GM12865 (cell line): ENCODE measurements at regions not wholly inside any gene's neighbourhood (a gene's known extent, or its start where the extent isn't known, plus 50 kb on each side); places are given as distances from the start of the nearest gene placed in this dataset.
A peak's percentile ranks its signal among the peaks of the same experiment; 100 is the strongest.

Experiments used
- DNase-seq: peaks from one replicate; pipeline ENCODE4 v3.0.0; 2010; ENCODE audit warnings: low read depth
- H3K4me3 ChIP-seq: 2 replicates; pipeline ENCODE4 v1.5.1; 2011; ENCODE audit warnings: mild to moderate bottlenecking, low read depth, low read length, control low read depth
- TF ChIP-seq, protein P1 (sequence below): IDR thresholded peaks from 2 replicates; pipeline ENCODE4 v1.5.1; 2011; ENCODE audit warnings: low read length, control low read depth, low read depth, inconsistent platforms; ENCODE audit not compliant: insufficient read depth; ENCODE audit errors: missing control alignments

DNA sequence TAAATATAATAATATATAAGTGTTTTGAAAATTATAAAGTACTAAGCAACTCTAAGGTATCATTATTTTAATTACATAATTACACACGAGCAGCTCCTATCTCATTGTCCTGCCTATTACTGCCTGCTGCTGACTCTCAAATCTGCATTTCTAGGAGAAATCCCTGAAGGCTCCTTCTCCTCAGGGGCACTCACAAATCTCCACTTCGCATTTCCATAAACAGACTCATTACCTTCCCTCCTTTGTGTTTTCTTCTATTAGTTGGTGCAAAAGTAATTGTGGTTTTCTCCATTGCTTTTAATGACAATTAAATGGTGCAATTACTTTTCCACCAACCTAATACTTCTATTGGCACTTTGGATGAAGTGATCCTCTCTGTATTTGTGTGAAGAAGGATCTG is 135.0 kb upstream of the HNMT start:
- TF ChIP-seq, protein P1, sequence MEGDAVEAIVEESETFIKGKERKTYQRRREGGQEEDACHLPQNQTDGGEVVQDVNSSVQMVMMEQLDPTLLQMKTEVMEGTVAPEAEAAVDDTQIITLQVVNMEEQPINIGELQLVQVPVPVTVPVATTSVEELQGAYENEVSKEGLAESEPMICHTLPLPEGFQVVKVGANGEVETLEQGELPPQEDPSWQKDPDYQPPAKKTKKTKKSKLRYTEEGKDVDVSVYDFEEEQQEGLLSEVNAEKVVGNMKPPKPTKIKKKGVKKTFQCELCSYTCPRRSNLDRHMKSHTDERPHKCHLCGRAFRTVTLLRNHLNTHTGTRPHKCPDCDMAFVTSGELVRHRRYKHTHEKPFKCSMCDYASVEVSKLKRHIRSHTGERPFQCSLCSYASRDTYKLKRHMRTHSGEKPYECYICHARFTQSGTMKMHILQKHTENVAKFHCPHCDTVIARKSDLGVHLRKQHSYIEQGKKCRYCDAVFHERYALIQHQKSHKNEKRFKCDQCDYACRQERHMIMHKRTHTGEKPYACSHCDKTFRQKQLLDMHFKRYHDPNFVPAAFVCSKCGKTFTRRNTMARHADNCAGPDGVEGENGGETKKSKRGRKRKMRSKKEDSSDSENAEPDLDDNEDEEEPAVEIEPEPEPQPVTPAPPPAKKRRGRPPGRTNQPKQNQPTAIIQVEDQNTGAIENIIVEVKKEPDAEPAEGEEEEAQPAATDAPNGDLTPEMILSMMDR, result no peak
- DNase-seq, result no peak
- no peak overlapping the region for H3K4me3 ChIP-seq

DNA sequence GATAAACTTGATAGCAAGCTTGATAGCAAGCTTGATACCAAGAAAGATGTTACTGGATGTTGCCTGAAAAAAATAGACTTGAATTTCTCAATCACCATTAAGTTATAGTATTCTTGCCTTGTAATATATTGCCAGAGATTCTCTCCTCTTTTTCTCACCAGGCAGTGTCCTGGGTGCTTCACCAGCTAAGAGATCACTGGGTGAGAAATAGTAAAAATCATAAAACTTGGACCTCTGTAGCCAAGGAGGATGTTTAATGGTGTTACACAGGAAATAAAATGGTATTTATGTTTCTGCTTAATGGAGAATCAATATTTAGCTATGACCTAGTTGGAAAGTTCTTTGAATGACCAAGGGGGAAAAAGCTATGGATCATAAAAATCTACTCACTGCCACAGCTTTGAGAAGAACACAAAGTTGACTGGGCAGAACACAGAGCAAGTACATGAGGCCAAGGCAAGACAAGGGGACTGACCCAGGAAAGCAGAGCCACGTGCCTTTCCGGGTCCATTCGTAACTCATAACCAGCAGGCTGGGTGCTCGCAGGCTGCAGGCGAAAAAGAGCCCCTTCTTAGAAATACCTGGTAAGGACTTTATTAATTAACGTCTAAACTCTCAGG is 129.4 kb upstream of the HNMT start:
- TF ChIP-seq, protein P1, result no peak
- no peak overlapping the region for H3K4me3 ChIP-seq
- DNase-seq, result no peak

DNA sequence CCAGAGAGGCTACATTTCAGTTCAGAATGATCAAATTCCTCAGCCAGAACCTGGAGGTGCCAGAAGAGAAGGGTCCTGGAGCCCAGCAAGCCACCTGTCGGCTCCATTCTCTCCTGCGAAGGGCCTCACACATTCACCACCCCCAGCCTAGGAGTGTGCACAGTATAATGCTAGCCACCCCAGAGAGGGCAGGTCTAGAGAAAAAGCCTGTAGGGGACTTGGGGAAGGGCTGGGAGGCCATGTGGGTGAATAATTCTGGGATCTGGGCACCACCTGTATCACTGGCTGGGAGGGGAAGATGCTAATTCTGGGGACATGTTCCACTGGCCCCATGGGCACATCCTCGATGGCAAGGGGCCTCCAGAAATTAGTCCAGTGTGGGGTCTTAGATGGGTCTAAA is 127.6 kb upstream of the HNMT start:
- DNase-seq, result no peak
- TF ChIP-seq, protein P1, result no peak
- H3K4me3 ChIP-seq, result no peak overlapping the region

DNA sequence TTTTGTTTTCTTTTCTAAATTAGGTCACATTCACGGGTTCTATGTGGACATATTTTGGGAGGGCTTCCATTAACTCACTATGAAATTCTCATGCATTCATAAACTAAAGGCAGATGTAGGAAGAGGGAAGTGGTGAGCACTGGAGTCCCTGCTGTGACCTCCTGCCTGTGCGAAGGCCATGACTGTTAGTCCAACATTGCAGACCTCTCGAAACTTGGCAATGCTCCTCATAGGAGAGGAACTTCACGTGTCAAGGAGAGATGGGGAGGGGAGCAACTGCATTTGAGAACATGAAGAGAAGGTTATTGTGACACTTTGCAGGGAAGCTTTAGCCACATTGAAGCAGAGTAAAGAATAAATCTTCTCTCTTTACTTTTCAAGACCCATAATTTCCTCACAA is 126.4 kb upstream of the HNMT start:
- DNase-seq, result no peak
- H3K4me3 ChIP-seq, result no peak overlapping the region
- TF ChIP-seq, protein P1, result no peak

DNA sequence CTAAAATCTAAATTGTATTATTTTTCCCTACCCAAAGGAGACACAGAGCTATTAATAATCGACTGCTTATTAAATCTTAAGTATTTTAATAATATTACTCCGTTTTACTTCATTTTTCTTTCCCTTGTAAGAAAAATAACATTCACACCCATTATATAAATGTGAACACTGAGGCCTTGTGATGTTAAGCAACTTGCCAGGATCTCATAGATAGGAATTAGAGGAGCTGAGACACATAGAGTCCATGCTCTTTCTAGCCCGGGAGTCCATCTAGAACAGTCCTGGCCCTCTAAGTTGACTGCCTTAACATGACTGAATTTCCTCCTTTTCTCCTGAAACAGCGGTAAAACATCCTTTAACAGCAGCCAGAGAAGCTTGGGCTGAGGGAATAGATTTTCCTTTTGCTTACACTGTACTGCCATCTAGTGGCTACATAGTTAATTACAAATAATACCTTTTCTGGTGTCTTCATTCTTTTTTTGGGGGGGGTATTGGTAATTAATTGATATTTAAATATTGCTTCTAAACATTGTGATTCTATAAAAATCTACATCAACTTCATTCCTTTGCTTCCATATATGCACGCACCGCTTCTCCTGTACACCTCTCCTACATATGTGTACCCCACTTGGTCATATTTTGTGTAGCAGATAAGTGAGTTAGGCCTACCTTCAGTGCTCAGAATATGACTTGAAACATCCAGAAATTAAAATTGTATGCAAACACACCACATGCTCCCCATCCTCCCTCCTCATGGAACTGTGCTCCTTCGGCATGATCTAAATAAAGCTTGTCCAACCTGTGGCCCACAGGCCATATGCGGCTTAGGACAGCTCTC is 125.8 kb upstream of the HNMT start:
- DNase-seq, result peak; percentile 29
- TF ChIP-seq, protein P1, result peak; percentile 44
- H3K4me3 ChIP-seq, result no peak overlapping the region

DNA sequence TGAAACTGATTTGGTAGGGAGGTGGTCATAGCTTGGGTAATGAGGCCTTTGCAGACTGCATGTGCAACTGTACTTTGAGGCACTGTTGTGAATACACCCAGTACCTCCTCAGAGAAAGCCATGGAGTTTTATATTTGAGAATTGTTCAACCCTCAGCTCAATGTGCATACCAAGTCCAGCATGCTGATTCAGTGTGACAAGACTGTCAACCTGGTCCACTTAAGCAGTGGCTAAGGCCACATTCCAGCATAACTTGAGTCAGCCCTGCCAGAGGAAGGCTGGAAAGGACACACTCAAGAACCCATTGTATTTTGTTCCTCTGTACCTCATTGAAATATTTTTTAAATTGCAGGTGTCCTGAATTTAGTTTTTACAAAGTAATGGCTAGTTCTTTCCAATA is 121.8 kb upstream of the HNMT start:
- H3K4me3 ChIP-seq, result no peak overlapping the region
- no peak for DNase-seq
- TF ChIP-seq, protein P1, result no peak
